PFSK-1 (cell line): ENCODE measurements at regions not wholly inside any gene's neighbourhood (a gene's known extent, or its start where the extent isn't known, plus 50 kb on each side); places are given as distances from the start of the nearest gene placed in this dataset.

Experiments
- FOXP2 ChIP-seq: optimal IDR thresholded peaks from 2 replicates; pipeline ENCODE3; 2011; ENCODE audit warnings: borderline replicate concordance, control low read depth, inconsistent platforms; ENCODE audit not compliant: insufficient read depth; ENCODE audit errors: extremely low read length, extremely low read depth
- POLR2AphosphoS5 ChIP-seq: IDR thresholded peaks from 2 replicates; pipeline ENCODE4 v1.6.1; 2012; ENCODE audit warnings: low read depth, mild to moderate bottlenecking, control low read depth, low read length, moderate library complexity
- SIN3A ChIP-seq: IDR thresholded peaks from 2 replicates; pipeline ENCODE4 v1.6.1; 2012; ENCODE audit warnings: mild to moderate bottlenecking, low read length, moderate library complexity, borderline replicate concordance; ENCODE audit not compliant: insufficient read depth

DNA sequence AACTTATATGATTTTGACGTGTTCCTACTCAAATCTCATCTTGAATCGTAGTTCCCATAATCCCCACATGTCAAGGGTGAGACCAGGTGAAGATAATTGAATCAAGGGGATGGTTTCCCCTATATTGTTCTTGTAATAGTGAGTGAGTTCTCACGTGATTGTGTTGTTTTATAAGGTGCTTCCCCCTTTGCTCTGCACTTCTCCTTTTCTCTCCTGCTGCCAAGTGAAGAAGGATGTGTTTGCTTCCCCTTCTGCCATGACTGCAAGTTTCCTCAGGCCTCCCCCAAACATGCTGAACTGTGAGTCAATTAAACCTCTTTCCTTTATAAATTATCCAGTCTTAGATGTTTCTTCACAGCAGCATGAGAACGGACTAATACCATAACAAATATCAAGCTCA, 83.2 kb downstream of the MANEA start:
- TF ChIP-seq SIN3A (no peak), POLR2AphosphoS5 (no peak), FOXP2 (no peak)
